ENCODE measurements at regions not wholly inside any gene's neighbourhood (a gene's known extent, or its start where the extent isn't known, plus 50 kb on each side); places are given as distances from the start of the nearest gene placed in this dataset.

GRCh38 chr5:2511126-2511525 lies 240.4 kb downstream of the IRX2 start:
- TF ChIP-seq POLR2A (IDR thresholded peaks at IDR 0.05; ENCODE audit: low read length) (no peak), GATA1 (IDR thresholded peaks at IDR 0.05; ENCODE audit: low read depth, low read length) (no peak)
- DNase-seq, result no peak

GRCh38 chr5:2509527-2509926 lies 241.9 kb downstream of the IRX2 start:
- TF ChIP-seq POLR2A (IDR thresholded peaks at IDR 0.05; ENCODE audit: low read length), result no peak
- no peak for TF ChIP-seq GATA1 (IDR thresholded peaks at IDR 0.05; ENCODE audit: low read depth, low read length)
- DNase-seq, result no peak

GRCh38 chr5:2508514-2508913 lies 243.0 kb downstream of the IRX2 start:
- no peak for DNase-seq
- TF ChIP-seq POLR2A (IDR thresholded peaks at IDR 0.05; ENCODE audit: low read length), result no peak

- TF ChIP-seq POLR2A (IDR thresholded peaks at IDR 0.05; ENCODE audit: low read length) (no peak), GATA1 (IDR thresholded peaks at IDR 0.05; ENCODE audit: low read depth, low read length) (no peak)
- no peak for DNase-seq
Observed at GRCh38 chr5:2507611-2508010, 243.9 kb downstream of the IRX2 start.

GRCh38 chr5:2506603-2507002 lies 244.9 kb downstream of the IRX2 start:
- TF ChIP-seq POLR2A (IDR thresholded peaks at IDR 0.05; ENCODE audit: low read length) (no peak), GATA1 (IDR thresholded peaks at IDR 0.05; ENCODE audit: low read depth, low read length) (no peak)
- DNase-seq, result no peak

GRCh38 chr5:2505217-2505616 lies 246.3 kb downstream of the IRX2 start:
- TF ChIP-seq GATA1 (IDR thresholded peaks at IDR 0.05; ENCODE audit: low read depth, low read length) (no peak), POLR2A (IDR thresholded peaks at IDR 0.05; ENCODE audit: low read length) (no peak)
- DNase-seq, result no peak

GRCh38 chr5:2502970-2503594 lies 248.4 kb downstream of the IRX2 start:
- no peak for DNase-seq
- no peak for TF ChIP-seq POLR2A (IDR thresholded peaks at IDR 0.05; ENCODE audit: low read length)
- TF ChIP-seq GATA1 (IDR thresholded peaks at IDR 0.05; ENCODE audit: low read depth, low read length), result no peak

- TF ChIP-seq POLR2A (IDR thresholded peaks at IDR 0.05; ENCODE audit: low read length) (no peak), GATA1 (IDR thresholded peaks at IDR 0.05; ENCODE audit: low read depth, low read length) (no peak)
- DNase-seq, result no peak
Observed at GRCh38 chr5:2499917-2500316, 251.6 kb downstream of the IRX2 start.

- no peak for DNase-seq
- TF ChIP-seq POLR2A (IDR thresholded peaks at IDR 0.05; ENCODE audit: low read length) (no peak), GATA1 (IDR thresholded peaks at IDR 0.05; ENCODE audit: low read depth, low read length) (no peak)
Observed at GRCh38 chr5:2496891-2497290, 254.6 kb downstream of the IRX2 start.

- no peak for DNase-seq
- TF ChIP-seq GATA1 (IDR thresholded peaks at IDR 0.05; ENCODE audit: low read depth, low read length), result no peak
- TF ChIP-seq POLR2A (IDR thresholded peaks at IDR 0.05; ENCODE audit: low read length), result no peak
Observed at GRCh38 chr5:2496126-2496525, 255.4 kb downstream of the IRX2 start.

GRCh38 chr5:2493356-2493755 lies 258.1 kb downstream of the IRX2 start:
- DNase-seq, result no peak
- TF ChIP-seq POLR2A (IDR thresholded peaks at IDR 0.05; ENCODE audit: low read length), result no peak
- TF ChIP-seq GATA1 (IDR thresholded peaks at IDR 0.05; ENCODE audit: low read depth, low read length), result no peak

GRCh38 chr5:2492476-2492875 lies 259.0 kb downstream of the IRX2 start:
- TF ChIP-seq POLR2A (IDR thresholded peaks at IDR 0.05; ENCODE audit: low read length), result no peak
- TF ChIP-seq GATA1 (IDR thresholded peaks at IDR 0.05; ENCODE audit: low read depth, low read length), result no peak
- no peak for DNase-seq

GRCh38 chr5:2491846-2492245 lies 259.6 kb downstream of the IRX2 start:
- DNase-seq, result no peak
- no peak for TF ChIP-seq POLR2A (IDR thresholded peaks at IDR 0.05; ENCODE audit: low read length)
- no peak for TF ChIP-seq GATA1 (IDR thresholded peaks at IDR 0.05; ENCODE audit: low read depth, low read length)

GRCh38 chr5:2489306-2489705 lies 262.2 kb downstream of the IRX2 start:
- TF ChIP-seq GATA1 (IDR thresholded peaks at IDR 0.05; ENCODE audit: low read depth, low read length) (no peak), POLR2A (IDR thresholded peaks at IDR 0.05; ENCODE audit: low read length) (no peak)
- no peak for DNase-seq

GRCh38 chr5:2488593-2488992 lies 262.9 kb downstream of the IRX2 start:
- DNase-seq, result no peak
- no peak for TF ChIP-seq POLR2A (IDR thresholded peaks at IDR 0.05; ENCODE audit: low read length)
- no peak for TF ChIP-seq GATA1 (IDR thresholded peaks at IDR 0.05; ENCODE audit: low read depth, low read length)
